CD14-positive monocyte (primary cell): ENCODE measurements at regions not wholly inside any gene's neighbourhood (a gene's known extent, or its start where the extent isn't known, plus 50 kb on each side); places are given as distances from the start of the nearest gene placed in this dataset.

ENCODE experiments used
- DNase-seq, 3 donors: peaks; one replicate each; pipeline ENCODE4 v3.0.0-alpha.2; 2011 to 2022
- H2AFZ ChIP-seq: 2 replicates; pipeline ENCODE4 v1.6.0; 2012; ENCODE audit warnings: mild to moderate bottlenecking, low read depth, low read length, inconsistent platforms; ENCODE audit not compliant: insufficient read depth, poor library complexity, severe bottlenecking
- H3K27ac ChIP-seq, 2 donors: 1 replicate in 1 of 2; 2 replicates in 1 of 2; pipeline ENCODE4 v1.5.1; 2012 to 2013; ENCODE audit warnings: low read length in 2 of 2, control low read depth in 1 of 2, inconsistent platforms in 1 of 2, low read depth in 1 of 2, mild to moderate bottlenecking in 1 of 2
- H3K27me3 ChIP-seq, 2 donors: one replicate each; pipeline versions ENCODE4 v1.6.0 to v1.6.1; 2011 to 2013; ENCODE audit warnings: low read length in 2 of 2; ENCODE audit not compliant: control insufficient read depth in 2 of 2, insufficient read depth in 2 of 2
- H3K36me3 ChIP-seq, 2 donors: replicated peaks in 1 of 2; 1 replicate in 1 of 2; 2 replicates in 1 of 2; pipeline versions ENCODE4 v1.5.1 to v1.6.1; 2012 to 2013; ENCODE audit warnings: low read length in 2 of 2, control low read depth in 1 of 2, inconsistent platforms in 1 of 2, mild to moderate bottlenecking in 1 of 2; ENCODE audit not compliant: insufficient read depth in 2 of 2, control insufficient read depth in 1 of 2
- H3K4me1 ChIP-seq, 2 donors: 1 replicate in 1 of 2; 2 replicates in 1 of 2; pipeline versions ENCODE4 v1.5.1 to v1.6.1; 2012 to 2013; ENCODE audit warnings: low read length in 2 of 2, control low read depth in 1 of 2, inconsistent platforms in 1 of 2, mild to moderate bottlenecking in 1 of 2, moderate library complexity in 1 of 2; ENCODE audit not compliant: insufficient read depth in 2 of 2, control insufficient read depth in 1 of 2
- H3K4me2 ChIP-seq: replicated peaks from 2 replicates; pipeline ENCODE3; 2012; ENCODE audit warnings: low read length, moderate library complexity, mild to moderate bottlenecking; ENCODE audit not compliant: poor library complexity, severe bottlenecking; ENCODE audit errors: extremely low read depth
- H3K4me3 ChIP-seq, 3 experiments: fragments of 200-600 bp in 1 of 3; sonication (generic) in 1 of 3; replicated peaks in 1 of 3; 1 replicate in 2 of 3; 2 replicates in 1 of 3; pipeline ENCODE4 v1.5.1; 2011 to 2013; ENCODE audit warnings: low read length in 3 of 3, mild to moderate bottlenecking in 3 of 3, control low read depth in 2 of 3, low read depth in 2 of 3, inconsistent platforms in 1 of 3, moderate library complexity in 1 of 3
- H3K79me2 ChIP-seq: 2 replicates; pipeline ENCODE4 v1.6.0; 2012; ENCODE audit warnings: mild to moderate bottlenecking, control low read depth, inconsistent platforms, low read length, moderate library complexity; ENCODE audit not compliant: insufficient read depth
- H3K9ac ChIP-seq: 2 replicates; pipeline ENCODE4 v1.6.0; 2017; ENCODE audit warnings: low read length, mild to moderate bottlenecking; ENCODE audit not compliant: insufficient read depth, poor library complexity, severe bottlenecking
- H3K9me3 ChIP-seq, 2 donors: replicated peaks in 1 of 2; 1 replicate in 1 of 2; 2 replicates in 1 of 2; pipeline versions ENCODE4 v1.5.1 to v1.6.1; 2012 to 2013; ENCODE audit warnings: low read length in 2 of 2, control low read depth in 1 of 2; ENCODE audit not compliant: control insufficient read depth in 1 of 2, insufficient read depth in 1 of 2
- H4K20me1 ChIP-seq: 2 replicates; pipeline ENCODE4 v1.6.0; 2012; ENCODE audit warnings: mild to moderate bottlenecking, low read length, control low read depth, moderate library complexity; ENCODE audit not compliant: insufficient read depth
- H3K27ac Mint-ChIP-seq, 7 donors: one replicate each; pipeline ENCODE4 v1.8.0; 2020; ENCODE audit warnings: mild to moderate bottlenecking in 7 of 7, mixed read lengths in 7 of 7, moderate library complexity in 6 of 7, inconsistent platforms in 2 of 7
- H3K27me3 Mint-ChIP-seq, 3 donors: one replicate each; pipeline ENCODE4 v1.8.0; 2021 to 2022; ENCODE audit warnings: low read depth in 3 of 3, mild to moderate bottlenecking in 3 of 3, mixed read lengths in 3 of 3, moderate library complexity in 3 of 3, inconsistent platforms in 1 of 3
- H3K36me3 Mint-ChIP-seq, 2 donors: one replicate each; pipeline ENCODE4 v1.8.0; 2020; ENCODE audit warnings: mixed read lengths in 2 of 2, inconsistent platforms in 1 of 2, mild to moderate bottlenecking in 1 of 2
- H3K4me1 Mint-ChIP-seq: one replicate; pipeline ENCODE4 v1.8.0; 2020; ENCODE audit warnings: mild to moderate bottlenecking, mixed read lengths
- H3K4me3 Mint-ChIP-seq, 2 donors: one replicate each; pipeline ENCODE4 v1.8.0; 2020; ENCODE audit warnings: mild to moderate bottlenecking in 2 of 2, mixed read lengths in 2 of 2, moderate library complexity in 1 of 2
- H3K9me3 Mint-ChIP-seq, 7 donors: one replicate each; pipeline ENCODE4 v1.8.0; 2020 to 2022; ENCODE audit warnings: mixed read lengths in 7 of 7, mild to moderate bottlenecking in 6 of 7, moderate library complexity in 6 of 7, inconsistent platforms in 2 of 7
- CTCF ChIP-seq: fragments of 200-600 bp; IDR thresholded peaks from one replicate; pipeline ENCODE4 v1.8.0; 2022; ENCODE audit warnings: antibody characterized with exemption, mild to moderate bottlenecking
- WGBS: methylation state at CpG from one replicate; pipeline ENCODE4 v1.1.5; 2013; ENCODE audit warnings: missing lambda C conversion rate; ENCODE audit not compliant: insufficient coverage; 5-methylcytosine and 5-hydroxymethylcytosine counted together
- intact Hi-C, 2 donors: fragments of 100-400 bp; cut with micrococcal nuclease; formaldehyde crosslinking; loops; one replicate each; pipeline versions ENCODE4 v1.15.0 to v1.15.1; 2023

GRCh38 chr10:2851566-2851965 lies 215.8 kb upstream of the PFKP start:
- no peak overlapping the region for H2AFZ ChIP-seq
- no peaks in the 10 kb centered on the region for H4K20me1 ChIP-seq
- DNase-seq, result no peak
- H3K27me3 ChIP-seq, result no peaks in the 10 kb centered on the region
- Mint-ChIP-seq H3K4me1 (no peaks in the 10 kb centered on the region), H3K36me3 (no peaks in the 10 kb centered on the region), H3K27me3 (peaks cover 0 to 3% (median 1%) of the 10 kb centered on the region in 3 donors), H3K4me3 (no peak overlapping the region), H3K27ac (no peak overlapping the region), H3K9me3 (peaks cover 0 to 2% (median 0%) of the 10 kb centered on the region in 7 donors)
- H3K4me3 ChIP-seq, result no peak overlapping the region
- no peaks in the 10 kb centered on the region for H3K79me2 ChIP-seq
- H3K4me2 ChIP-seq, result no peak overlapping the region
- H3K36me3 ChIP-seq, result no peaks in the 10 kb centered on the region
- intact Hi-C loops, result no loop called here
- no peaks in the 10 kb centered on the region for H3K4me1 ChIP-seq
- no peaks in the 10 kb centered on the region for H3K9me3 ChIP-seq
- no peak overlapping the region for H3K9ac ChIP-seq
- WGBS, result 89% methylated on average over 3 of the region's 3 CpGs
- H3K27ac ChIP-seq, result no peak overlapping the region
- TF ChIP-seq CTCF, result no peak

GRCh38 chr10:2850202-2850601 lies 217.1 kb upstream of the PFKP start:
- no peaks in the 10 kb centered on the region for H4K20me1 ChIP-seq
- intact Hi-C loops, result no loop called here
- no peaks in the 10 kb centered on the region for H3K79me2 ChIP-seq
- Mint-ChIP-seq H3K4me1 (no peaks in the 10 kb centered on the region), H3K36me3 (no peaks in the 10 kb centered on the region), H3K27me3 (peaks cover 0 to 1% (median 0%) of the 10 kb centered on the region in 3 donors), H3K9me3 (peaks cover 0 to 2% (median 0%) of the 10 kb centered on the region in 7 donors), H3K4me3 (no peak overlapping the region), H3K27ac (no peak overlapping the region)
- no peak for DNase-seq
- no CpG with 5 or more reads among the region's 5 CpGs for WGBS
- no peak overlapping the region for H2AFZ ChIP-seq
- no peak for TF ChIP-seq CTCF
- no peak overlapping the region for H3K27ac ChIP-seq
- no peaks in the 10 kb centered on the region for H3K9me3 ChIP-seq
- H3K9ac ChIP-seq, result no peak overlapping the region
- no peaks in the 10 kb centered on the region for H3K36me3 ChIP-seq
- no peak overlapping the region for H3K4me3 ChIP-seq
- H3K4me2 ChIP-seq, result no peak overlapping the region
- no peaks in the 10 kb centered on the region for H3K27me3 ChIP-seq
- H3K4me1 ChIP-seq, result no peaks in the 10 kb centered on the region
